ENCODE measurements at regions not wholly inside any gene's neighbourhood (a gene's known extent, or its start where the extent isn't known, plus 50 kb on each side); places are given as distances from the start of the nearest gene placed in this dataset.

DNA sequence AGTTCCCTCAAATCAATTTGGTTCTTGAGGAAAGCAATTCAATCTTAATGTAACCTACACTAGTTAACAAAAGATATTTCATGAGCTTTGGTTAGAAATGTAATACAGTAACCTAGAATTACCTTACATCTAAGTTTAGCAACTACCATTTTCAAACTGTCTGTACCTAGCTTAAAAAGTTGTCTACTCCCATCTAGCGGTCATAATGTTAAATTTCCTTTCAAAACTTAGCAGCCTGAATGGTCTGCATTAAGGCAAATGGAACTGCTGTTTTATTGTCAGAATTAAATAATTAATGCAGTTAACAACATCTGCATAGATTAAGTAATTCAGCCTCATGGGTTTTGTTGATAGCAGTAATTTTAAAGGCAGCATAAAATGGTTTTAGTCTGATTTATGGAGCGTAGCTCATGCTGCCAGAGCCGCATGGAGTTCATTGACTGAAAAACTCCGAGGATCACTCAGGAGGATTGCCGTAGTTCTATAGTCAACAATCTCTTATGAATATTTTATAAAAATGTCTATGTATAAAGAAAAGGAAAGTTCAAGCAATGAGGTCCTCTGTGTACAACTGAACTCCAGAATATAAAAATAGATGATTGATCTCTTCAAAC is 485.4 kb upstream of the MANEA start:
- TF ChIP-seq, protein P1, sequence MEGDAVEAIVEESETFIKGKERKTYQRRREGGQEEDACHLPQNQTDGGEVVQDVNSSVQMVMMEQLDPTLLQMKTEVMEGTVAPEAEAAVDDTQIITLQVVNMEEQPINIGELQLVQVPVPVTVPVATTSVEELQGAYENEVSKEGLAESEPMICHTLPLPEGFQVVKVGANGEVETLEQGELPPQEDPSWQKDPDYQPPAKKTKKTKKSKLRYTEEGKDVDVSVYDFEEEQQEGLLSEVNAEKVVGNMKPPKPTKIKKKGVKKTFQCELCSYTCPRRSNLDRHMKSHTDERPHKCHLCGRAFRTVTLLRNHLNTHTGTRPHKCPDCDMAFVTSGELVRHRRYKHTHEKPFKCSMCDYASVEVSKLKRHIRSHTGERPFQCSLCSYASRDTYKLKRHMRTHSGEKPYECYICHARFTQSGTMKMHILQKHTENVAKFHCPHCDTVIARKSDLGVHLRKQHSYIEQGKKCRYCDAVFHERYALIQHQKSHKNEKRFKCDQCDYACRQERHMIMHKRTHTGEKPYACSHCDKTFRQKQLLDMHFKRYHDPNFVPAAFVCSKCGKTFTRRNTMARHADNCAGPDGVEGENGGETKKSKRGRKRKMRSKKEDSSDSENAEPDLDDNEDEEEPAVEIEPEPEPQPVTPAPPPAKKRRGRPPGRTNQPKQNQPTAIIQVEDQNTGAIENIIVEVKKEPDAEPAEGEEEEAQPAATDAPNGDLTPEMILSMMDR (IDR thresholded peaks at IDR 0.05; ENCODE audit: insufficient read depth, low read length), result peak; percentile 55
- peak; percentile 76 for DNase-seq (ENCODE audit: low read depth)
- H3K4me3 ChIP-seq (ENCODE audit: low read depth, low read length), result no peak overlapping the region

DNA sequence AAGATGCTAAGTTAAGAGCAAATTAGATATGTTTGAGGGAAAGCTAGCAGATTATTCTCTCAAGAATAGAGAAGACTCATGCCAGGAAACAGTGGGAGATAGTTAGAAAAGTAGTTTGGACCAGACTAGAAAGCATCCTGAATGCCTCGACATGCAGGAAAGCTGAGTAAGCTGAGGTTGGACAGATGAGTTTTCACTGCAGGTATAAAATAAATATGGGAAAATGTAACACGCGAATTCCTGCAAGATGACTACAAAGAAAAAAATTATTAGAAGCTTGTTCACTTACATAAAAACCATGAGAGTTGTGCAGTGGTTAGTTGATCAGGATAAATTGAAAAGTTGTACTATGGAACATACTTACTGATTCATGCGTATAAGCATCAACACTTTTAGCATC is 484.2 kb upstream of the MANEA start:
- TF ChIP-seq, protein P1 (IDR thresholded peaks at IDR 0.05; ENCODE audit: insufficient read depth, low read length), result no peak
- DNase-seq (ENCODE audit: low read depth), result peak; percentile 4
- no peak overlapping the region for H3K4me3 ChIP-seq (ENCODE audit: low read depth, low read length)

DNA sequence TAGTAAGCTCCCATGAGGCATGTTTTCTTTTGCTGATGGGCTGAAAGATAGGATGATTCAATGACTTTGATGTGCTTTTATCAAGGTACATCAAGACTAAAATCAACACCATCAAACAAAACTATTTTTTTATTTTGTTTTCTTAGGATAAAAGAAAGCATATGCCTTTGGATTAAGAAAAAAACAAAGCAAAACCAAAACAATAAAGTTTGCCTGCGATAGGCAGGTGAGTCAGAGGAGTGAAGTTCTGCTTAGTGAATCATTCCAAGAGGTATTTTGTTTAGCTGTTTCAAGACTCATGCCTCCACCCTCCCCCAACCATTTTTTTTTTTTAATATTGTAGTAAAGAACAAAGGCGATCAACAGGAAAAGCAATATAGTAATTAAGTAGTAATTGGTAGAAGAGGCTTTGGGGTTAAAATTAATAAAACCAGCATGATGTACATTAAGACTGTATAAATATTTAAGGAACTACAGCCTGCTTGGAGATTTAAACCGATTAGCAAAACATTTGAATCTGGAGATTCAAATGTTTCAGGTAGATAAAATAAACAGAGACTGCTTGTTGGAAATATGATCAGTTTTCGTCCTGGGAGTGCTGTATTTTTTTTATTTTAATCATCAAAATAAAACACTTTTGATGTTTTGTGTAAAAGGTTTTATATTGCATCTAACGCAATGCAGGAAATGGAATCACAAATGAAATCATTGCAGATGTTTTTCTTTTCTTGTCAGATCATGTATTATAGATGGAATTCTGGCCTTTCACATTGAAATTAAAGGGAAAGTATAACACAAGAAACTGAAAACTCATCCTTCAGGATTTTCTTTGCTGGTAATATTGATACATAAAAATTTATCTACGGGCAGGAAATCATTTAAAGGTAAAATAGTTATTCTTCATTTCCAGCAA is 482.3 kb upstream of the MANEA start:
- no peak overlapping the region for H3K4me3 ChIP-seq (ENCODE audit: low read depth, low read length)
- TF ChIP-seq, protein P1 (IDR thresholded peaks at IDR 0.05; ENCODE audit: insufficient read depth, low read length), result no peak
- peak; percentile 63 for DNase-seq (ENCODE audit: low read depth)

DNA sequence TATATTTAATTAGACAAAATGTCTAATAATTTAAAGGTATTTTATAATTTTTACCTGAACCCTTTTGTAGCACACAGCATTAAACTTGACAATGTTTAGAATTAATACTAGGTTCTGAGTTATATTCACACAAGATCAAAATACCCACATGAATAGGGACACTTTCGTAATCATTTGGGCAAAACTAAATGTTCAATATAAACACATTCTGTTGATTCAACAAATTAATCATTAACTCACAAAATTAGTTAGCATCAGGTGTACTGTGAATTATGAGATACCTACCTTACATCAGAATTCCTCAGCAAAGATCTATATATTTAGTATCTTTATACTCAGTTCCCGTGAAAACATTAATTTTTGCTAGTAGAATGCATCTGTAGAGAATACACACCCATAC is 481.5 kb upstream of the MANEA start:
- no peak overlapping the region for H3K4me3 ChIP-seq (ENCODE audit: low read depth, low read length)
- TF ChIP-seq, protein P1 (IDR thresholded peaks at IDR 0.05; ENCODE audit: insufficient read depth, low read length), result no peak
- DNase-seq (ENCODE audit: low read depth), result no peak

DNA sequence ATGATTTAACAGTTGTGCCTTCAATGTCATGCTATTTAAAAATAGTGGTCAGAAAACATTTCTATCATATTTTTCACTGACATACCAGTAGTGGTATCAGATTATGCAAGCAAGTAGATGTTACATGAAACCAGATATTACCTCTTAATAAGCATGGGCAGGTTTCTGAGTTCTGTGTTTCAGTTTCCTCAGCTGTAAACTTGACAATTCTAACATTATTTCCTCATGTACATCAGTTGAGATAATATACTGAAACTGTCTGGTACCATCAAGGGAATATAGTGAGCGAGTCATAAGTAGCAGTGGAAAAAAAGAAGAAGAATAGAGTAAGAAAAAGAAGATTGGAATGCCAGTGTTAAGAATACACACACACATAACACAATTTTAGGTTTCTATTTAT is 477.9 kb upstream of the MANEA start:
- no peak overlapping the region for H3K4me3 ChIP-seq (ENCODE audit: low read depth, low read length)
- DNase-seq (ENCODE audit: low read depth), result no peak
- TF ChIP-seq, protein P1 (IDR thresholded peaks at IDR 0.05; ENCODE audit: insufficient read depth, low read length), result no peak

DNA sequence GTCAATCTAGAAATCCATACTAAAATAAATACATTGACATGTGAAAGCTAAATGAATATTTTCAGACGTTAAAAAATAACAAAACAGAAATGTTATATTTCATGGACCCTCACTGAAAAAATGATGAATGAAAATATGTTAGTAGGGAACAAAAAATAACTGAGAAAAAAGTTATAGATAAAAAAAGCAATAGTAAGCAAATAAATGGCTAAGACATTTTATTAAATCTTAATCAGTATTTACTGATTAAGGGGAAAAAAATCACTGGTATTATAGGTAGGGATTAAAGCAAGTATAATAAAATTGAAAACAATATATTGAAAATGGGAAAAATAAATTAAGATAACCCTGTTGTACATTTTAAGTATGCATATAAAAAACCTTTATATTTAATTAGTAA is 468.1 kb upstream of the MANEA start:
- no peak overlapping the region for H3K4me3 ChIP-seq (ENCODE audit: low read depth, low read length)
- DNase-seq (ENCODE audit: low read depth), result no peak
- TF ChIP-seq, protein P1 (IDR thresholded peaks at IDR 0.05; ENCODE audit: insufficient read depth, low read length), result no peak

Measured in fibroblast of the aortic adventitia (primary cell).